8988T (cell line): ENCODE measurements at regions not wholly inside any gene's neighbourhood (a gene's known extent, or its start where the extent isn't known, plus 50 kb on each side); places are given as distances from the start of the nearest gene placed in this dataset.

Experiments used
- DNase-seq: peaks from one replicate; pipeline ENCODE4 v3.0.0; 2011

DNA sequence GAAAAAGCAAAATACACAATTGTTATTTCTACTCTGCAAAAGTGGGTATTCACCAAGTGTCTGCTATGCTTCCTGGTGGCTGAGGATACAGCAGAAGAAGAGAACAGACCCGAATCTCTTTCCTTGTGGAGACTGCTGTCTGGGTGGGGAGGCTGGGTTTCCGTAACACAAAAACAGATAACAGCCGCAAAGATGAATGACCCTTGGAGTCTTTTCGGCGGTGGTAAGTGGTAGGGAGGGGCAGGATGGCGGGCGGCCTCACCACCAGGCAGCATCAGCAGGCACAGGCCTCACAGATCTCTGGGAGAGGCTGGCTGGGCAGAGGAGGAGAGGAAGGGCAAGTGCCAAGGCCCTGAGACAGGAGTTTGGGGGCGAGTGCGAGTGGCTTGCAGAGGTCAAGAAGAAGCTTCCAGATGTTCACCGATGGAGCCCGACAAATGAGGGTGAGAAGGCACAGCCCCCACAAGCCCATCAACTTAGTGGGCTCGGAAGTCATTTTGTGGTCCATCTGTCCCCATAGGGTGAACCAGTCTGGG is 164.2 kb downstream of the RHOU start:
- no peak for DNase-seq

DNA sequence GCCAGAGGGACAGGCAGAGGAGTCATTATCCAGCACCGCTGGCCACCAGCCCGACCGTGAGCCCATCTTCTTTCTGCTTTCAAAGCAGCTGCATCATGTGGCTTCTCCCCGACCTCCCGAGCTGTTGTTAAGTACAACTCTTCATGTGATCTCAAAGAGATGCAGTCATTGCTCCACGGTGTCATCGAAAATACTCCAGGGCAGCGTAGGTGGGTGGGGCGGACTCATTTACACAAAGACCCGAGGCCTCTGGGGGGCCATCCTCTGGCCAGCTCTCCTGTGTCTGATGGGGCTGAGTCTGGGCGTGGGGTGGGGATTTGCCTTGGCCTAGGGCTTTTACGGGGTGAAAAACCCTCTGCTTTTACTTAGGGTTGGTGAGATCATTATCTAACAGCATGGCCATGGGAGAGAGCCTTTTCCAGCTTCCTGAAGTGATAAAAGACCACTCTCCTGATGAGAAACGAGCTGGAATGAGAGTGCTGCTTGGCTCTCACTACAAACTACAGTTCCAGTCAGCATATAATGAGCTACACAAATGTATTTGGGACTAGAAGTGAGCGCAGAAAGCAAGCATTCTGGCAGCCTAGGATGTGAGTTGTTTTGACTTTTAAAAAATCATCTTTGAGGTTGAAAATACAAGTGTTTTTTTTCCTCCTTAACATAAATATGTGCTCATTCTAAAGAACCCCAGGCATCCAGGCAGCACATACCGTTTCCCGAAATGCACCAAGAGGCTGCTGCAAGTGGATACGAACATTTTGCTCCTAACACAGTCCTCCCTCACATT is 165.0 kb downstream of the RHOU start:
- no peak for DNase-seq

DNA sequence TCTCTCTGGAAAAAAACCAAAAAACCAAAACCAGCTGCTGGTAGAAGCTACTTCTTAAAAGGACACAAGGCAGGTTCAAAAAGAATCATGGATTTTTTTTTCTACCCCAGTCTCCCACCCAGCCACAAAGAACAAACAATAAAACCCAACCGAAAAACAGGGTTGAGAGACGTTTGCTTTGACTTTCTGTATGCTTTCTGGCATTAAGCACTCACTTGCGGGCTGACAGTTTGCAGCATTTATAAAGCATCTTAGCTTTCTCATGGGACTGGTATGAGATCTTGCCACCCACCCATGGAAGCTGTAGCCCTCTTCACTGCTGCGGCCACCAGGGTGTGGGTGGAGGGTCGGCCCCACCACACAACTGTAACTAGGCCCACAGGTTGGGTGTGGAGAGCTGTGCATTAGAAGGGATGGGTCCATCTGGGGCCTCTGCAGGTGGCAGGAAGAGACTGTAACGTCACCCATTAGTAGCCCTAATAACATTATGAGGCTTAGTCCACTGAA is 165.7 kb downstream of the RHOU start:
- DNase-seq, result no peak

DNA sequence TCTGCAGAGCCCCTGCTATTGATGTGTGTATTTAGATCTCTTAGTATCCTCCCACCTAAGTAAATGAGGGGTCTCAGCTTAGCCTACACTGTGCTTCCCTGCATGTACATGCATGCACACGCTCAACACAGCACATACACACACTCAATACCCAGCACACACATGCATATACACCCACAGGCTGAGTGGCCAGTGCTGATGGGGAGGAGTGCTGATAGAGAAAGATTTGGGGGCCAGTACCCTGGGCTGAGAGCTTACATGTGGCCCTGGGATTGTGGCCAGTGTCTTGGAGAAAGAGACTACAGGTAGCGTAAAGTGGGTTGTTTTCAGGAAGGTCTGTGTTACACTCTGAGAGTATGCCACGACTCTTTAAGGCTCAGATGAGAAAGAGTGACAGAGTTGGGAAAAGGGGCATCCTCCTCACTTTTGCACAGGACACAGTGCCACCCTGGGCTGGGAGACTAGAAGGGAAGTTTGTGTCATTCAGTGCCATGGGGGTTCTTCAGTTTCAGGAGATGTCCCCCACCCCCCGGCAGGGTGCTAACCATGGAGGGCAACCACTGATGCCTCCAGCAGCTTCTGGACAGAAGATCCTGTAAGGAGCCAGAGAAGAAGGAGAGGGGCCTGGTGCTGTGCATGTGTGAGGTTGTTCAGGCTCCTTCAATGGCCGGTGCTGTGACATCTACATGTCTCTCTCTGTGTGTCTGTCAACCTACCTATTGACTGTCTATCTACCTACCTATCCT is 166.8 kb downstream of the RHOU start:
- DNase-seq, result no peak

DNA sequence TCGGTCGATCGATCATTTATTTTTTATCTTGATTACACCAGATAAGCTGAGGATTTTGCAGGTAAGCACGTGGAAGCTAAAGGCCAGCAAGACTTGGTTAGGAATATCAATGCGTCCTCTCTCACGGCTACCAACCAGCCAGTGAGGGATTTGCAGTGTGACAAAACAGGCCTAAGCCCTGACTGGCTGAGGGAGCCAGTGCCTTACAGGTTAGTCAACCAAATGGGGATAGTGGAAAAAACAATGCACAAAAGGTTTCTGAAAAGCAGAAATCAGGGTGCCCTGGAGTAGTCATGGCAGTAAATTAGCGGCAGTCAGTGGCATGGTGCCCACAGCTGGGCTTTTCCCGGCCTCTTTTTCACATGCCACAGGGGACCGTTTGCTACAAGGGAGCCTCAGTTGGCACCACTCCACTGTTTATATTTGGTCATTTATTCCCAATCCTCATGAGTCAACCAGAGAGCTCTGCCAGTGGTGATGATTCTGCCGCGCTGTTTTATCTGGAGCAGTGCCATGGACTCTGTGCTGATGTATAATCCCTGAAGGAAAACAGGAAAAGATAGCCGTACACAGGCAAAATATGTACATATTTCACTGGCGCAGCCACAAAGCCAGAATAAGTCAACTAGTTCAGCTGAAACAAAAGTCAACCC is 167.6 kb downstream of the RHOU start:
- no peak for DNase-seq

DNA sequence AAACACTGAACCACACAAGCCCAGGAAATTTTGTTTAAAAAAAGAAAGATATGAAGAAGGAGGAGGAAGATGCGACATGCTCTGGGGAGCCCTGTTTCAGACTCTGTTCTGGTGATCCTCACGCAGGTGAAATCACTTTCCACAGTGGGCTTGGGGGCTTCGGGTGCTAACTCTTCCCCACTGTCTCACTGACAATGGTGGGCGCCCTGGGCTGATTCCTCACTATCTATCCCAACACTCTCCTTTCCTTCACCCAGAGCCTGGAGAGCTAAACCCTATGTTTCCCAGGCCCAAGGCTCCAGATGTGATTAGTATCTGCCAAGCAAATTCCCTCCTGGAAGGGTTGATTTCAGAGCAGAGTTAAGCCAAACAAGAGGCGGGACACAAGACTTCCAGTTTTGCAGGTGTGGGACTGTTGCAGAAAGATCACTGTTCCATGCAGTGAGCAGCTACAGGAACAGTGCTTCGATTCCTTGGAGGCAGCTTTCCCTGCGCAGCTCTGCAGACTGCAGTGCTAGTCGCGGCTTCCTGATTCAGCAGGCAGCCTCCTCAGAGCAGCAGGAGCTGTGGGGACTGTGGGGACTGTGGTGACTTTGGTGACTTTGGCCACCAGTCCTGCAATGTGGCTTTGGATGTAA is 168.3 kb downstream of the RHOU start:
- no peak for DNase-seq

DNA sequence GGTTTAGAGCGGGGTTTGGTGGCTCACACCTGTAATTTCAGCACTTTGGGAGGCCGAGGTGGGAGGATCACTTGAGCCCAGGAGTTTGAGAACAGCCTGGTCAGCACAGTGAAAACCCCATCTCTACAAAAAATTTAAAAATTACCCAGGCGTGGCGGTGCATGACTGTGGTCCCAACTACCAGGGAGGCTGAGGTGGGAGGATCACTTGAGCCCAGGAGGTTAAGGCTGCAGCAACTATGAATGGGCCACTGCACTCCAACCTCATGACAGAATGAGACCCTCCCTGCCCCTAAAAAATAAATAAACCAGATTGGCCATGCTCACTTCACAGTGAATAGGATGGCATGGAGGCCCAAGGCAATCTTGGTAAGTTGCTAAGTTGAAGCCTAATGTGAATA is 168.9 kb downstream of the RHOU start:
- no peak for DNase-seq

DNA sequence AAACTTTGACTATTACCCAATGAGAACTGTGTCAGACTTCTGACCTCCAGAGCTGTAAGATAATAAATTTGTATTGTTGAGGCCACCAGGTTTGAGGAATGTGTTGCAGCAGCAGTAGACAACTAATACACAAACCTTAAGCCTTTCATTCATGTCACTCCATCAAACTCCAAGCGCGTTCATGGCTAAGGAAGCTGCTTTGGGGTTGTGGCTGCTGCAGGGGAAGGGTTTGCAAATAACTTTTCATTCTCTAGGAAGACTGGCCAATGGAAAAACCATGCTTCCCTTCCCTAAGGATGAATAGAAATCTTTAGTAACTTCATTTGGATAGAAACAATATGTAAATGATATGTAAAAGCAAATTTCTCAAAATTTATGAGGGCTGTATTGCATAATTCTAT is 170.4 kb downstream of the RHOU start:
- no peak for DNase-seq

DNA sequence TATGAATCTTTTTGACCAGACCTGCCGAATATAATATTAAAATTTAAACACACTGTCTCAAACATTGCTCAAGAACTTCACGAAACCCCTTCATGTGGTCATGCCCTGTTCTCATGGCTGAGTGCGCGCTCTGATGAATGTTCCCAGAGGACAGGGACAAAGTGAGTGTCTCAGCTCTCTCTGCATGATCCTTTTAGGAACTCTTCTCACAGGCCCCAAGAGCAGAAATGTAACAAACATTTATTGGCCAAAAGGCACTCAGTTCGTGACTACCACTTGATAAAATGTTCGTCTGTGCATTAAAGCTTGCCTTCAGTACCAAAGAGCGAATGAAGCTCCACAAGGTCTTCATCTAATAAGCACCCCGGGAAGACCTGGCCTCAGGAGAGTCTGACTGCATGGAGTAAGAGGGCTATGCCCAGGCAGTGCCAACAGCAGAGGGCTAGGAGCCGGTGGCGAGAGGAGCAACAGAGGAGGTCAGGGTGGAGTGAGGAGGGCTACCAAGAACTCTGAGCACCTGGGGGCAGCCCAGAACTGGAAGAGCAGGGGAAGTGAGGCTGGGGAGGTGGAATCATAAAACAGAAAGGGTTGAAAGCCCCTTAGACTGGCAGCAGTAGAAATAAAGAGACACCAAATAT is 171.1 kb downstream of the RHOU start:
- DNase-seq, result no peak

DNA sequence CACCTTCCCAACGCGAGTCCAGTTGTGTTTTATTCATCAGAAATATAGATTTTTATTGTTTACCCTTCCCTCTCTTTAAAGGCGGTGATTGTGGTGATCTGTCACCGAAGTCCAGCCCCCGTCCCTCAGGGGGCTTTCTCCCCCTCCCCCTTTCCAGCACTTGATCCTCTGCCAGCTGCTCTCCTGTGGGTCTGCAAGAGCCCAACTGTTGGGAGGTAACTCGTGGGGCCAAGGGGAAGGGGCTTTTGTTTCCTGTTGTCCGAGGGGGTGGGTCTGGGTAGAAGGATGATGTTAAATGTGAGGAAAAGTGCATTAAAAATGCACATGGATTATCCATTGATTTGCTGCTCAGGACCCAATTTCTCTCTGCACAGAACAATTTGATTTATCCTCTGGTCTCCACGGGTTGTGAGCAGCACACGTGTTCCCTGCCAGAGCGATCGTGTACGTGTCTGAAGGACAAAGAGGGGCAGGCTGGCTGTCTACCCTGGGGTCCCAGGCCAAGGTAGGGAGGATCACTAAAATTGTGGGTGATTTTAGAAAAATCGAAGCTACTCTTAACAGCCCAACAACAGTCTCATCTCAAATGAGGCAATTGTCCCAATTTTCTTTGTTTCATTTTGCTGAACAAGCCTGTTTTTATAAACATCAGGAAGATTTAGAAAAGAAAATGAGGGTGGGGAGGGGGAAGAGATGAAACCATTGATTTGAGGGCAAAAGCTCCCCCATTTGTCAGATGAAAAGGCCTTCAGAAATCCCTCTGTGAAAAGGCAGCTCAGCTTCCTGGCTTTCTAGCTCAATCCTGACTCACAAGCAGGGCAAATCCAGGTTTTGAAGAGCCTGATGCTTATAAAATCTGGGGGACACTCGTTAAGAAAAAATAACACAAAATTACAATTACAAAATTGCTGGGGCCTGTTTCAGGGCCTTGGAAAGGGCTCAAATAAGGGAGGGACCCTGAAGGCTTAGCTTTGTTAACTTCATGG is 176.2 kb downstream of the RHOU start:
- no peak for DNase-seq

DNA sequence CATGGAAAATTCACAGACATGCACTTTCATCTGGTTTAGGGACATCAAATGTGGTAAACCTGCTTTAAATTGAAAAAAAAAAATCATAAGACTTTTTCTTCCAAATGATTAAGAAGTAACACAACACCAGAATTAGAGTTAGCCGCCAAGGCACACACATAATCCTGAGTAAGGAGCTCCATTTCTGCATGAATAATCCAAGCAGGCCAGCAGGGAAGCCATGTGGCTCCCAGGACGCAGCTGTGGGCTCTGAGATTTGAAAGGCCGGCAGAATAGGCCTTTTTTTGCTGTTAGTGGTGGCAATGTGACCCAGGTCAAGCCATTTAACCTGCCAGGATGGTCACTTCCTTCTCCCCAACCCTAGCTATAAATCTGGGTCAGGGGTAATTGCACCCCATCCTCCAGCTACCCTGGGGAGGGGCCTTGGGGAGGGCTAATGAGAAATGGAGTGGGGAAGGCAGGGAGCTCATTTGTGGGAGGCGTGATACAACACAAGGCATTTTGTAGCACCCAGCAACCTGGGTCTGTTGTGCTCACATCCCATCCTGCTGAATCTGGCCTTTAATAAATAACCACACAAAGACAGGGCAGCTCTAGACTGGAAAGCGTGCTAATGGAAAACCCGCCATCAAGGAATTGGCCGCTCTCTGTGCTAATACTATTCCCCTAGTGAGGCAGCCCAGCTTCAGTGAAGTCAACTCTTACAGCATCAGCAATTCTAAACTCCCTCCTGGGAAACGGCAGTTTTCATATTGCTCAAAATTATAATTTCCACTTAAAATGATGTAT is 178.5 kb downstream of the RHOU start:
- DNase-seq, result no peak

DNA sequence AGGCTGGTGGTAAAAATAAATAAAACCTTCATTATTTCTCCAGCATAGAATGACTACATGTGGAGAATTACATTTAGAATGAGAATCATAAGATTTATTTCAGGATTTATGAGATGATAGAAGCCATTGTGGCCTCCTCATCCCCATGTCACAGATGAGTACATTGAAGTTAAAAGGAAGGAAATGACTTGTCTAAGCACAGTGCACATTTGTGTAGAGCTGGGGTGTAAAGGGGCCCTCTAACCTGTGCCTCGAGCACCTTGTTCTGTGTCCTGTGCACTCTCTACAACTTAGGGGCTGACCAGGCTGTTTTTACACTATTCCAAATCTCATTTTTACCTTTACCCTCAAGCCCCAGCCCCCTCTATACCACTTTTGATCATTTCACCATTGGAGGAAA is 179.4 kb downstream of the RHOU start:
- DNase-seq, result no peak

DNA sequence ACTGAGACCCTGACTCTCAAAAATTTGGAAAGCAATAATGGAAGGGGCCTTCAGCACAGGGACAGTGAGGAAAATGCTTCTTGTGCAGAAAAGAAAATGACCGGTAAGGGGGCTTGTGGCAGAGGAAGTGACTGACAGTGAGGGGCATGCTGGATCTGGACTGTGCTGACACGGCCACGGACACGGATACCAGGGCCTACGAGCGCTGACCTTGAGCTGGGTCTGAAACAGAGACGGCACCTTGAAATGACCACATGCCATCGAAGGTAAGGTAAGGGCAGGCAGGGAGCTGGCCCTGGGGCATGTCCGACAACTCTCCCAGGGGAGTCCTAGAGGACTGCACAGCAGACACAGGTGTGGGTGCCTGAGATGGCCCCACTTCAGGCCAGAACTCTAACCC is 182.1 kb downstream of the RHOU start:
- DNase-seq, result no peak

DNA sequence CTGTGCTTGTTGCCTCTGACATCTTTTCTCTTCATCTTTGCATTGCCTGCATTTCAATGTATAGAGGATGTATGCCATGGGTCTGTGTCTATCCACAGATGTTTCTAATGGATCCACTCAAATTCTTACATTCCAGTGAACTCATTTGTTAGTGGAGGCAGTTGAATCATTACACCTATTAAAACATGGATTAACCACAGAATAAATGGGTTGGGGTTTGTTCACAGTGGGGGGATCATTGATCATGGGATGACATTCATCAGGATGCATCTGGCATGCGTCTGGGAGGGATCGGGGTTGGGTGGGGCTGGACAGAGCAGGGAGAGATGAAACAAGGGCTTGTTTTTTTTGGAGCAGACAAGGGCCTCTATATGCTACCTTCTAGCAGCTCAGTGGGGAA is 182.5 kb downstream of the RHOU start:
- DNase-seq, result no peak

DNA sequence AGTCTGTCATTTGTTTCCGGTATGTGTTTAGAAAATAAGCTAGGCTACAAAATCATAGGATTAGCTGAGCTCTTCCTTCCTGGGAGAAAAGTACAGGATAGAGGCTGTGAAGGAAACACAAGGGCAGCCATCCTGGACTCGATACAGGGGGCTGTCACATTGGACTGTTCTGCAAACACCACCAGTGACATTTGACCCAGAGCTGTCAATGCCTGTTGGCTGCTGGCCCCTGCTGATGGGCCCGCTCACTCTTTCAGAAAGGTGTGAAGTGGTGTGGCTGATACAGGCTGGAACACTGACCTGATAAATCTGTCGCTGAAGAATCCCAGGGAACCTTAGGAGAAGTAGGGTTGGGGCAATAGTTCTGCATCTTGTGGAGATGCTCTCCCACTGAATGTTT is 183.1 kb downstream of the RHOU start:
- DNase-seq, result no peak

DNA sequence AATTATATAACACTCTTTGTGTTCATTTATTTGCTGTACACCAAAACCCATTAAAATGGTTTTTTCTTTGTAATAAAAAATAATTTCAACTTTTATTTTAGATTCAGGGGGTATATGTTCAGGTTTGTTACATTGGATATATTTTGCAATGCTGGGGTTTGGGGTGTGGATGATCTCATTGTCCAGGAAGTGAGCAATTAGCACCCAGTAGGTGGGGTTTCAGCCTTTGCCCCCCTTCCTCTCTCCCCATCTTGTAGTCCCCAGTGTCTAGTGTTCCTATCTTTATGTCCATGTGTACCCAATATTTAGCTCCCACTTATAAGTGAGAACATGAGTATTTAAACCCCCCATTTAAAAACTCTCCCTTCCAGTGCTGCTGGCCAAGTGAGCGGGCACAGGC is 184.6 kb downstream of the RHOU start:
- DNase-seq, result no peak

DNA sequence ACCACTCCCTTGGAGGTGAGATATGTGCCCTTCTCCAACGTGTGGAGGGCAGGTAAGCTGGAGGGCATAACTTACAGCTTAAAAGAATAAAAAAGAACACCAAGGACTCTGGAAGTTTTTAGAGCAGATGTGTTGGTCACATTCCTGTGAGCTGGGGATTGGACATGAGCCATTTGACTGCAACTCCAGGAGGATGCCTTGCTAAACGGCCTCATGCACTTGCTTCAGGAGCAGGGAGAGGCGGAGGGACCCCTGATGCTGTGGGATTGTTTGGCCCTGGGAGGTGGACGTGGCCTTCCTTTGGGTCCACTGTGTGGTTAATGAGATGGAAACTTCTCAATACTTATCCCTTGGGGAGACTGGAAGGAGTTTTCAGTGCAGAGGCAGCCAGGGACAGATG is 185.6 kb downstream of the RHOU start:
- DNase-seq, result no peak

DNA sequence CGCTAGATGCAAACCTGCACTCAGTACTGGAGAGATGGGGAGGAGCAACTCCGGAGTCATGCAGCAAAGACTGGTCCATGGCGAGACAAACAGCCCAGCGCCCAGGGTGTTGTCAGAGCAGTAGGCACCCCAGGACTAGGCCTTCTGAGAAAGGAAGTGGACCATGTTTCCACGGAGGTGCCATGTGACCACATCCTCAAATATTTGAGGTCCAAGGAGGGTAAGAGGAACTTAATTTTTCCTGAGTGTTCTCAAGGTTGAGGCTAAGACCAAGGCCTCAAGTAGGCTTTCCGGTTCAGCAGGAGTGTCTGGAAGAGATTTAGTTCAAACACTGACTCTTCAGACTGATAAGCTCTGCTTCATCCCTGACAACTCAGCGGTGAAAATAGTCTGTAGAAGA is 186.2 kb downstream of the RHOU start:
- no peak for DNase-seq

DNA sequence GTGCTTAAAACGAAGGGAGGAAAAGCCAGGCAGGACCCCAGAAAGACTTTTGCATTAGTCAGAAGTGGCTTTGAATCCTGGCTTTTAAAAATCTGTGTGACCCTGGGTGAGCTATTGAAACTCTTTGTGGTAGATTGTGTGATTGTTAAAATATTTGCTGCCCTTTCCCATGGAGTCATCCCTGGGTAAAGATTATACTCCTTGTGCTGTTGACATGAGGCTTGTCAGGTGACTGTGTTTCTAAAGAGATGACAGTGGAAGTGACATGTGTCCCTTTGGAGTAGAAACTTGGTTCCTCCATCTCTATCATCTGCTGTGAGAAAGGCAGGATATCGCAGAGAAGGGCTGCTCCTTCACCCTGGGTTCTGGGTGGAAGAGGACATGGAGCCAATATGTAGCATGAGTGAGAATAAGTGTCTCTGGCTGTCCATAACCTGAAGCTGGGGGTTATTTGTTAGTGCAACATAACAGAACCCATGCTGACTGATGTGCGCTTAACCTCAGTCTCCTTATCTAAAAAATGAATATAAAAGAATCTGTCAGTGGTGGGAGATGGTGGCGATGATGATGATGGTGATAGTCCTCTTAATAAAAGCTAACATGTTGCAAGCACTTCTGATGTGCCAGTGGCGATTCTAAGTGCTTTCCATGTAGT is 187.6 kb downstream of the RHOU start:
- DNase-seq, result no peak
